HFFc6 (cell line): ENCODE measurements at regions not wholly inside any gene's neighbourhood (a gene's known extent, or its start where the extent isn't known, plus 50 kb on each side); places are given as distances from the start of the nearest gene placed in this dataset.

Experiments used
- DNase-seq: peaks from one replicate; pipeline ENCODE4 v3.0.0-alpha.2; 2018
- H3K27ac Mint-ChIP-seq: 2 replicates; pipeline ENCODE4 v1.8.0; 2020; ENCODE audit warnings: mild to moderate bottlenecking, mixed read lengths
- H3K27me3 Mint-ChIP-seq: 2 replicates; pipeline ENCODE4 v1.8.0; 2021; ENCODE audit warnings: mild to moderate bottlenecking, moderate library complexity, mixed read lengths; ENCODE audit not compliant: insufficient read depth
- H3K36me3 Mint-ChIP-seq: 2 replicates; pipeline ENCODE4 v1.8.0; 2021; ENCODE audit warnings: low read depth, mixed read lengths
- H3K4me1 Mint-ChIP-seq: 2 replicates; pipeline ENCODE4 v1.8.0; 2020; ENCODE audit warnings: low read depth, mixed read lengths
- H3K4me3 Mint-ChIP-seq: 2 replicates; pipeline ENCODE4 v1.8.0; 2020; ENCODE audit warnings: mild to moderate bottlenecking, moderate library complexity, mixed read lengths
- H3K9me3 Mint-ChIP-seq: 2 replicates; pipeline ENCODE4 v1.8.0; 2020; ENCODE audit warnings: mild to moderate bottlenecking, mixed read lengths
- TF ChIP-seq, protein P1 (sequence below): fragments of 200-600 bp; sonication (generic); IDR thresholded peaks from 2 replicates; pipeline ENCODE4 v1.5.0; 2021; ENCODE audit warnings: antibody characterized with exemption, mild to moderate bottlenecking

DNA sequence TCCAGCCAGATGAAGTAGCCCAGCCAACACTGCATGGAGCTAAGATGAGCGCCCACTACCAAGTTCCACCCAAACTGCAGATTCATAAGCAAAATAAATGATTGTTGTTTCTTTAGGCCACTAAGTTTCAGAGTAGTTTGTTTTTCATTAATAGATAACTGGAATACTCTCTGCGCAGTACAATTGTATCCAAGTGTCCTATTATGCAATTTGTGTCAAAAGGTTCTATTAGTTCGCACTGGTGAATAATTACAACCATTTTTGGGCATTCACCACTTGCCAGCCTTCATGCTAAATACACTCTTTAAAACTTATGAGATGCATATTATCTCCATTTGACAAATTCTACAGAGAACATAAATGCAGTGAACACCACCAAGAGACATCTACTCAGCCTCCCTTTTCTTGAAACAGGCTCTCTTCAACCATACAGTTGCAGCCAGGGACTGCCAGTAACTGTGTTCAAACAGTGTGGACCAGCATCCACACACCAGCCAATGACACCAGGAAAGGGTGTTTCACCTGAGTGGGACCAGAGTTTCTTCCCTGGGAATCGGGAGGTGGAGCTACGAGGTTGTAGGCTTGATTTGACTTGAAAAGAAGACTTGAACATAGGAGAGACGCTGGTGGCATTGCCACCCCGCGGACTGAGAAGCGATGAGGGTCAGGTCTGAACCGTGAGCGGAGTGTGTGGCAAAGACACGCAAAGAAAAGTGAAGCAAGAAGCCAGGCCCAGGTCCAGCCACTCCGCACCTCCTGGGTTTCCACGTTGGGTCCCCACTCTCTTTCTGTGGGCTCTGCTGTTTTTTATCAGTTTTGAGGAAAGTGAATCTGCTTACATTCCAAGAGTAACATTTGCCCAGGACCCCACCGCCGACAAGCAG lies 53.0 kb upstream of the FZD10 start:
- no peak for DNase-seq
- H3K36me3 Mint-ChIP-seq: peaks cover 19% of the 10 kb centered on the region
- peaks cover 6% of the 10 kb centered on the region; the same call in 1 of the 2 replicates for H3K27me3 Mint-ChIP-seq
- peaks cover 70% of the 10 kb centered on the region for H3K9me3 Mint-ChIP-seq
- H3K4me3 Mint-ChIP-seq: no peak overlapping the region
- H3K27ac Mint-ChIP-seq: no peak overlapping the region
- H3K4me1 Mint-ChIP-seq: no peaks in the 10 kb centered on the region
- TF ChIP-seq, protein P1, sequence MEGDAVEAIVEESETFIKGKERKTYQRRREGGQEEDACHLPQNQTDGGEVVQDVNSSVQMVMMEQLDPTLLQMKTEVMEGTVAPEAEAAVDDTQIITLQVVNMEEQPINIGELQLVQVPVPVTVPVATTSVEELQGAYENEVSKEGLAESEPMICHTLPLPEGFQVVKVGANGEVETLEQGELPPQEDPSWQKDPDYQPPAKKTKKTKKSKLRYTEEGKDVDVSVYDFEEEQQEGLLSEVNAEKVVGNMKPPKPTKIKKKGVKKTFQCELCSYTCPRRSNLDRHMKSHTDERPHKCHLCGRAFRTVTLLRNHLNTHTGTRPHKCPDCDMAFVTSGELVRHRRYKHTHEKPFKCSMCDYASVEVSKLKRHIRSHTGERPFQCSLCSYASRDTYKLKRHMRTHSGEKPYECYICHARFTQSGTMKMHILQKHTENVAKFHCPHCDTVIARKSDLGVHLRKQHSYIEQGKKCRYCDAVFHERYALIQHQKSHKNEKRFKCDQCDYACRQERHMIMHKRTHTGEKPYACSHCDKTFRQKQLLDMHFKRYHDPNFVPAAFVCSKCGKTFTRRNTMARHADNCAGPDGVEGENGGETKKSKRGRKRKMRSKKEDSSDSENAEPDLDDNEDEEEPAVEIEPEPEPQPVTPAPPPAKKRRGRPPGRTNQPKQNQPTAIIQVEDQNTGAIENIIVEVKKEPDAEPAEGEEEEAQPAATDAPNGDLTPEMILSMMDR: no peak

DNA sequence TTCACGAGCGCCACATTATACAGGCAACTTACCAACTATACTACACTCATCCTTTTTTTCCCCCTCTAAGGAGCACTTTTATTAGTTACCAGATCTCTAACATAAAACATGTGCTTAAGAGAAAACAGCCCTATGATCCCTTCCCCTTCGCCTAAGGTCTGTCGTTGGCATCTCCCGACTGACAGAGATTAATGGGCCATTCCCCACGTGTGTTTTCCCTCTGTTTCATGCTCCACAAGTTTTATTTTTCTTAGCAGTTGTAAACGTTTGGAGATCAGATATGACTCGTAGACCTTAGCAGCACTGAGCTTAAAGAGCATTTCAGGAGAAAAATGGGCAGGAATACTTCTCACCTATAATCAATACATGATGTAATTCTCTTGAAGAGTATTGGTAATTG lies 51.4 kb upstream of the FZD10 start:
- DNase-seq: no peak
- TF ChIP-seq, protein P1: no peak

DNA sequence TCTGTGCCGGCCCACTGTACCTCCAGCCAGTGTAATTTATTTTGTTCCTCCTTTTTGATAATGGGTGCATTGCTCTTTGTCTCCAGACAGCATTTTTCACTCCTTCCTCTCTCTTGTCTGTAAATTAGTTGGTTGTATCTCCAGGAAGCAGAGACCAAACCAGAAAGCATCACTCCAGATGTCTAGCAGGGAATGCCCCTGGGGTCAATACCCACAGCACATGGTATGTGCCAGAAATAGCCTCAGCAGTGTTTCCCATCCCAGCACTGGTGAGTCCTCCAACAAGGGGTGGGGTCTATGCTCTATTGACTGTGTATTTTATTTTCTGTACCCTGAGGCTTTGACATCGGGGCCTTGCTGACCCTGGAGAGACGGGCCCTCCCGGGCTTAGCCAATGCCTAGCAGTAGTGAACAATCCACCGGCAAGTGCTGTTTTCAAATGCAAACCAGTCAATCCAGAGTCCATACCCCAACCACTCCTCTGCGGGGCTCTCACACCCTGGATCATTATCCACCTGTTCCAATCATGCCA lies 50.2 kb upstream of the FZD10 start:
- TF ChIP-seq, protein P1: no peak
- no peak for DNase-seq
- no peak overlapping the region for H3K4me3 Mint-ChIP-seq
- H3K9me3 Mint-ChIP-seq: peaks cover 54% of the 10 kb centered on the region
- H3K27me3 Mint-ChIP-seq: peaks cover 6% of the 10 kb centered on the region; the same call in 1 of the 2 replicates
- peaks cover 19% of the 10 kb centered on the region for H3K36me3 Mint-ChIP-seq
- no peaks in the 10 kb centered on the region for H3K4me1 Mint-ChIP-seq
- H3K27ac Mint-ChIP-seq: no peak overlapping the region

More for the DNA sequence above, 51.4 kb upstream of the FZD10 start:
- Mint-ChIP-seq H3K4me3 (no peak overlapping the region), H3K27me3 (peaks cover 6% of the 10 kb centered on the region; the same call in 1 of the 2 replicates), H3K27ac (no peak overlapping the region), H3K36me3 (peaks cover 19% of the 10 kb centered on the region), H3K9me3 (peaks cover 61% of the 10 kb centered on the region), H3K4me1 (no peaks in the 10 kb centered on the region)
